Lower leg skin (tissue), 3 donors: ENCODE measurements at regions not wholly inside any gene's neighbourhood (a gene's known extent, or its start where the extent isn't known, plus 50 kb on each side); places are given as distances from the start of the nearest gene placed in this dataset.

Experiments used
- POLR2A ChIP-seq, 2 donors: fragments of 450-650 bp; IDR thresholded peaks; one replicate each; pipeline ENCODE4 v1.6.1; 2016 to 2017; ENCODE audit warnings: antibody characterized with exemption in 2 of 2, mild to moderate bottlenecking in 1 of 2, moderate library complexity in 1 of 2
- TF ChIP-seq, protein P1 (sequence below), 3 donors: fragments of 450-650 bp; IDR thresholded peaks; one replicate each; pipeline ENCODE4 v1.5.1; 2016; ENCODE audit warnings: antibody characterized with exemption in 3 of 3, mild to moderate bottlenecking in 3 of 3, moderate library complexity in 2 of 3

DNA sequence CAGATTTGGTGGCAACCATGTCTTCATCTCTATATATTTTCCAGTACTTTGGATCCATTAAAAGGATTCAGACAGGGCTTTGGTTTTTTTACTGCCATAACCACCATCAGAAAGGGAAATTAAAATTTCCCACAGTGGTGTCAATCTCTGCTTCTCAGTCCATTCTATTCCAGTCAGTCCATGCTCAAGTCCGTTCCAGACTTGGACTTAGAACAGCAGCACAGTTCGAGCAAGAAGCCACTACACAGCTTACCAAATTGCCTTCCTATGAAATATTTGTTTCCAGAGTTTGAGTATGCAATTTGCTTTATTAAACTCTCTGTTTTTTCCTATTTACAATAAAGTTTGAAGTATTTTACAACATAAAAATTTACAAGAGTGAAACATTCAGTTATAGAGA lies 306.5 kb upstream of the GULP1 start:
- TF ChIP-seq, protein P1, sequence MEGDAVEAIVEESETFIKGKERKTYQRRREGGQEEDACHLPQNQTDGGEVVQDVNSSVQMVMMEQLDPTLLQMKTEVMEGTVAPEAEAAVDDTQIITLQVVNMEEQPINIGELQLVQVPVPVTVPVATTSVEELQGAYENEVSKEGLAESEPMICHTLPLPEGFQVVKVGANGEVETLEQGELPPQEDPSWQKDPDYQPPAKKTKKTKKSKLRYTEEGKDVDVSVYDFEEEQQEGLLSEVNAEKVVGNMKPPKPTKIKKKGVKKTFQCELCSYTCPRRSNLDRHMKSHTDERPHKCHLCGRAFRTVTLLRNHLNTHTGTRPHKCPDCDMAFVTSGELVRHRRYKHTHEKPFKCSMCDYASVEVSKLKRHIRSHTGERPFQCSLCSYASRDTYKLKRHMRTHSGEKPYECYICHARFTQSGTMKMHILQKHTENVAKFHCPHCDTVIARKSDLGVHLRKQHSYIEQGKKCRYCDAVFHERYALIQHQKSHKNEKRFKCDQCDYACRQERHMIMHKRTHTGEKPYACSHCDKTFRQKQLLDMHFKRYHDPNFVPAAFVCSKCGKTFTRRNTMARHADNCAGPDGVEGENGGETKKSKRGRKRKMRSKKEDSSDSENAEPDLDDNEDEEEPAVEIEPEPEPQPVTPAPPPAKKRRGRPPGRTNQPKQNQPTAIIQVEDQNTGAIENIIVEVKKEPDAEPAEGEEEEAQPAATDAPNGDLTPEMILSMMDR (IDR thresholded peaks at IDR 0.05): no peak
- TF ChIP-seq POLR2A (IDR thresholded peaks at IDR 0.05): no peak
